A549 (cell line): ENCODE measurements at regions not wholly inside any gene's neighbourhood (a gene's known extent, or its start where the extent isn't known, plus 50 kb on each side); places are given as distances from the start of the nearest gene placed in this dataset.

Experiments used
- CTCF ChIP-seq: fragments of >200 bp; sonication (Bioruptor Twin); formaldehyde crosslinking; IDR thresholded peaks from 3 replicates; pipeline ENCODE4 v1.5.1; 2016
- RCOR1 ChIP-seq: fragments of 150-350 bp; IDR thresholded peaks from 2 replicates; pipeline ENCODE4 v1.6.1; 2014; ENCODE audit warnings: antibody characterized with exemption, low read length, low read depth
- RNF2 ChIP-seq: fragments of 200-600 bp; sonication (generic); IDR thresholded peaks from 2 replicates; pipeline ENCODE4 v1.6.1; 2016; ENCODE audit warnings: low read depth, mild to moderate bottlenecking, antibody characterized with exemption, moderate library complexity, borderline replicate concordance
- ZC3H11A ChIP-seq: fragments of 450-650 bp; IDR thresholded peaks from 2 replicates; pipeline ENCODE4 v1.6.1; 2014; ENCODE audit warnings: antibody characterized with exemption, mild to moderate bottlenecking

- TF ChIP-seq RNF2 (no peak), CTCF (no peak), RCOR1 (no peak), ZC3H11A (no peak)
Observed at GRCh38 chr2:188078534-188078933, 213.1 kb upstream of the GULP1 start.
